ENCODE measurements at regions not wholly inside any gene's neighbourhood (a gene's known extent, or its start where the extent isn't known, plus 50 kb on each side); places are given as distances from the start of the nearest gene placed in this dataset.
"Not testable (repeated sequence)": the region's sequence is repeated elsewhere in the genome, so short reads cannot be mapped to it uniquely, and the experiment has no call there.

DNA sequence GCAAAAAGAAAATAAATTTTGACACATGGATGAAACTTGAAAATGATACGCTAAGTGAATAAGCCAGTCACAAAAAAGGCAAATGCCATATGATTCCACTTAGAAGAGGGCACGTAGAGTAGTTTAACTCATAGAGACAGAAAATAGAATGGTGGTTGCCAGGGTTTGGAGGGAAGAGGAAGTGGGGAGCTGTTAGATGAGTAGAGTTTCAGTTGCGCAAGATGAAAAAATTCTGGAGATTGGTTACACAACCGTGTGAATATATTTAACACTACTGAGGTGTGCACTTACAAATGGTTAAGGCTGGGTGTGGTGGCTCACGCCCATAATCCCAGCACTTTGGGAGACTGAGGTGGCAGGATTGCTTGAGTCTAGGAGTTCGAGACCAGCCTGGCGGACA is 93.4 kb upstream of the TMEM132E start:
- Mint-ChIP-seq H3K27me3 (peaks cover 25% of the 10 kb centered on the region), H3K36me3 (ENCODE audit: low read depth) (no peaks in the 10 kb centered on the region), H3K4me3 (no peak overlapping the region), H3K4me1 (peaks cover 3% of the 10 kb centered on the region), H3K9me3 (no peaks in the 10 kb centered on the region), H3K27ac (no peak overlapping the region)
- ATAC-seq (peak; percentile 55), DNase-seq (no peak)

- H3K4me3 Mint-ChIP-seq: no peak overlapping the region
- peaks cover 3% of the 10 kb centered on the region for H3K4me1 Mint-ChIP-seq
- no peaks in the 10 kb centered on the region for H3K9me3 Mint-ChIP-seq
- ATAC-seq (no peak), DNase-seq (no peak)
- no peaks in the 10 kb centered on the region for H3K36me3 Mint-ChIP-seq (ENCODE audit: low read depth)
- peaks cover 24% of the 10 kb centered on the region for H3K27me3 Mint-ChIP-seq
- H3K27ac Mint-ChIP-seq: no peak overlapping the region
Measured at GRCh38 chr17:34484193-34484733, 95.1 kb upstream of the TMEM132E start.

DNA sequence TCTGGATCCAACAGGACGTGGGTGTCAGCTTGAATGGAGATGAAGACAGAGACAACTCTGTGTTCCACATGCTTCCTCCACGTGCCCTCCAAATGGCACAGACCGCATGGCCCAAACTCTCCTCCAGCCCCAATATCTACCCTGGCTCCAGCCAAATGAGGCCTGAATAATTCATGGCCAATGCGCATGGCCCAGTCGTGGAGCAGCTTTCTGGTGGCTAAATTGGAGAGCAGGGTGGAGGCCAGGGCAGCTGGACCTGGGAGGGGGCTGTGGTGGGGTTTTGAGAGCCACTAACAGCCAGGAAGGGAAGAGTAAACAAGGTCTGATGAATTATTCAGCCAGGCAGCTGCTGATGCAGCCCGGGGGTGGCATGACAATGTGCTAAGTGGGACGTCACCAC is 96.7 kb upstream of the TMEM132E start:
- Mint-ChIP-seq H3K4me1 (peaks cover 3% of the 10 kb centered on the region), H3K4me3 (no peak overlapping the region), H3K27me3 (peaks cover 21% of the 10 kb centered on the region), H3K9me3 (no peaks in the 10 kb centered on the region), H3K27ac (no peak overlapping the region), H3K36me3 (ENCODE audit: low read depth) (no peaks in the 10 kb centered on the region)
- DNase-seq: no peak
- ATAC-seq: no peak

- Mint-ChIP-seq H3K4me1 (peaks cover 3% of the 10 kb centered on the region), H3K27ac (no peak overlapping the region), H3K9me3 (no peaks in the 10 kb centered on the region), H3K27me3 (peaks cover 21% of the 10 kb centered on the region), H3K4me3 (no peak overlapping the region), H3K36me3 (ENCODE audit: low read depth) (no peaks in the 10 kb centered on the region)
- DNase-seq: no peak
- no peak for ATAC-seq
Measured at GRCh38 chr17:34481779-34482178, 97.6 kb upstream of the TMEM132E start.

- no peak overlapping the region for H3K4me3 Mint-ChIP-seq
- no peak overlapping the region for H3K27ac Mint-ChIP-seq
- DNase-seq: no peak
- H3K36me3 Mint-ChIP-seq (ENCODE audit: low read depth): no peaks in the 10 kb centered on the region
- H3K27me3 Mint-ChIP-seq: peaks cover 13% of the 10 kb centered on the region
- H3K9me3 Mint-ChIP-seq: no peaks in the 10 kb centered on the region
- ATAC-seq: no peak
- H3K4me1 Mint-ChIP-seq: no peaks in the 10 kb centered on the region
Measured at GRCh38 chr17:34479371-34479770, 100.0 kb upstream of the TMEM132E start.

DNA sequence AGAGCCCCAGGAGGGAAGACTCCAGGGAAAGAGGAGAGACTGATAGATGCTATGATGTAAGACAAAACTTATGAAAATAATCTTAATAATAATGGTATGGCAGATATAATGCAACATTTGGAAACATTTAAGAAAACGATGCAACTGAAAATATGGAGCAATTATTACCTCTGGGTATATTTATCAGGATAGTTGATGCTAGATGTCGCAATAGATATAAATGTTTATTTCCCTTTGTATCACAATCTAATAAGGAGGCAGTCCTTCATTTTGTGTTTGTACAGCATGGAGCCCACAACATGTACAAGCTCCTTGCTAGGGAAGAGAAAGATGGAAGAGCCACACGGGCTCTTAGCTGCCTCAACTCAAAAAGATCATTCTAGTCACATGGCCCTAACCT is 101.1 kb upstream of the TMEM132E start:
- H3K4me1 Mint-ChIP-seq: no peaks in the 10 kb centered on the region
- ATAC-seq (no peak), DNase-seq (no peak)
- H3K36me3 Mint-ChIP-seq (ENCODE audit: low read depth): no peaks in the 10 kb centered on the region
- no peak overlapping the region for H3K27ac Mint-ChIP-seq
- no peak overlapping the region for H3K4me3 Mint-ChIP-seq
- H3K9me3 Mint-ChIP-seq: no peaks in the 10 kb centered on the region
- peaks cover 13% of the 10 kb centered on the region for H3K27me3 Mint-ChIP-seq

GRCh38 chr17:34475296-34475695 is 104.1 kb upstream of the TMEM132E start:
- Mint-ChIP-seq H3K27ac (no peak overlapping the region), H3K4me1 (no peaks in the 10 kb centered on the region), H3K36me3 (ENCODE audit: low read depth) (no peaks in the 10 kb centered on the region), H3K9me3 (no peaks in the 10 kb centered on the region), H3K4me3 (no peak overlapping the region), H3K27me3 (peaks cover 8% of the 10 kb centered on the region)
- no peak for ATAC-seq
- DNase-seq: no peak

DNA sequence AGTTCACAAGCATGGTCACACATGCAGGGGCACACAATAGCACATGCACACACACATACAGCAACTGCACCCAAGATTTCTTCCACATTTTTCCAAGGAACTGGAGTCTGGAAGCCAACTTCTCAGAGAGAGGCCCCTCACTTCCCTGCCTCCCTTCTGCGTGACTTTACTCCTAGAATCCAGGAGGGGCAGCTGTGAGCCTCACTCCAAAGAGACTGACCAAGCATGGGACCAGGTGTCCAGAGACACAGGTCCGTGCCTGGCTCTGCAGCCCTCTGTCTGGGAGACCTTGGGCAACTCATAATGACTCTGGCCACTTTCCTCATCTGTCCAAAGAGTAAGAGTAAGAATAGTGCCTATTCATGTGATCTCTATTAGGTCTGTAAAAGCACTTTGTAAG is 104.7 kb upstream of the TMEM132E start:
- no peaks in the 10 kb centered on the region for H3K4me1 Mint-ChIP-seq

GRCh38 chr17:34472363-34472762 is 107.0 kb upstream of the TMEM132E start:
- H3K4me3 Mint-ChIP-seq: no peak overlapping the region
- no peaks in the 10 kb centered on the region for H3K4me1 Mint-ChIP-seq
- no peaks in the 10 kb centered on the region for H3K9me3 Mint-ChIP-seq
- peaks cover 6% of the 10 kb centered on the region for H3K27me3 Mint-ChIP-seq
- no peak overlapping the region for H3K27ac Mint-ChIP-seq
- ATAC-seq (no peak), DNase-seq (no peak)
- H3K36me3 Mint-ChIP-seq (ENCODE audit: low read depth): no peaks in the 10 kb centered on the region

More for the DNA sequence above, 104.7 kb upstream of the TMEM132E start:
- ATAC-seq: no peak
- Mint-ChIP-seq H3K4me3 (no peak overlapping the region), H3K36me3 (ENCODE audit: low read depth) (no peaks in the 10 kb centered on the region), H3K27me3 (peaks cover 6% of the 10 kb centered on the region), H3K27ac (no peak overlapping the region), H3K9me3 (no peaks in the 10 kb centered on the region)
- DNase-seq: no peak

- not testable (repeated sequence) for DNase-seq; H3K36me3 Mint-ChIP-seq (ENCODE audit: low read depth); H3K9me3 Mint-ChIP-seq; ATAC-seq; H3K27me3 Mint-ChIP-seq; H3K4me3 Mint-ChIP-seq; H3K27ac Mint-ChIP-seq; H3K4me1 Mint-ChIP-seq
Measured at GRCh38 chr17:34471278-34471677, 108.1 kb upstream of the TMEM132E start.

- Mint-ChIP-seq H3K4me3 (no peak overlapping the region), H3K27me3 (peaks cover 12% of the 10 kb centered on the region), H3K4me1 (no peaks in the 10 kb centered on the region), H3K36me3 (ENCODE audit: low read depth) (no peaks in the 10 kb centered on the region), H3K27ac (no peak overlapping the region), H3K9me3 (no peaks in the 10 kb centered on the region)
- no peak for DNase-seq
- ATAC-seq: no peak
Measured at GRCh38 chr17:34465789-34466188, 102.8 kb upstream of the CCL1 start.

DNA sequence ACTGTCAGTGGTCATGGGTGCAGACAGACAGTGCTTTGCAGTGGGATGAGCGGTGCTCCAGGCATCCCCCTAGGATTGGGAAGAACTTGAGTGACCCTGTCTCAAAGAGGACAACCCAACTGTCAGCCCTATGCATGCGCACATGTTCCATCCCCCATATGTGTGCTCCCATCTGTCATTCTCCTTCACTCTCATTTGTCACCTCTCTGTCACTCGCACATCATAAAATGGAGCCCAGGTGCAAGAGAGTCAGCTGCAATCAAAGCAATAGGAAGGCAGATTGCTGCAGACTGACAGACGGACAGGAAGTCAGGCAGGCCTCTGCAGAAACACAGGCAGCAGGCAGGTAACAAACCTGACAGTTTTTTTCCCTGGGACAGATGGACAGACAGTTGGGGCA is 101.8 kb upstream of the CCL1 start:
- ATAC-seq: no peak
- Mint-ChIP-seq H3K4me1 (no peaks in the 10 kb centered on the region), H3K4me3 (no peak overlapping the region), H3K36me3 (ENCODE audit: low read depth) (no peaks in the 10 kb centered on the region), H3K27me3 (peaks cover 14% of the 10 kb centered on the region), H3K27ac (no peak overlapping the region), H3K9me3 (no peaks in the 10 kb centered on the region)
- no peak for DNase-seq

DNA sequence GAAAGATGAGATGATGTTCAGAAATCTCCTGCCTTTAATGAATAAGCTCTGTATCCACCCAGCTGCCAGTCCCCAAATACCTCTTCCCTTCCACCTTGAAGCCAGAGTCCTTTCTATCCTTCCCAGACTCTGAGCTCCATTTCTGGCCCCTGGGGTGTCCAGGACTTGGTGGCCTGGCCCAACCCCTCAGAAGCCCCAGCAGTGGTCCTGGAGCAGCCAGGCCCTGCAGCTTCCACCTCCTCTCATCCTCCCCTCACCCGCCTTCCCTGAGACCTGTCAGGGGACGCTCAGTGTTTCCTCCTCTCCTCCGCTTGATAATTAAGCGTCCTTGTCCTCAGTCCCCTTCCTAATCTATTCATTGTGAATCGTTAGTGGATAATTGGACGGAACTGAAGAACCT is 95.2 kb upstream of the CCL1 start:
- ATAC-seq: no peak
- Mint-ChIP-seq H3K27ac (no peak overlapping the region), H3K9me3 (no peaks in the 10 kb centered on the region), H3K36me3 (ENCODE audit: low read depth) (no peaks in the 10 kb centered on the region), H3K27me3 (peaks cover 35% of the 10 kb centered on the region), H3K4me3 (no peak overlapping the region), H3K4me1 (no peaks in the 10 kb centered on the region)
- DNase-seq: no peak

- Mint-ChIP-seq H3K9me3 (no peaks in the 10 kb centered on the region), H3K36me3 (ENCODE audit: low read depth) (no peaks in the 10 kb centered on the region)
Measured at GRCh38 chr17:34456121-34456520, 93.1 kb upstream of the CCL1 start.

DNA sequence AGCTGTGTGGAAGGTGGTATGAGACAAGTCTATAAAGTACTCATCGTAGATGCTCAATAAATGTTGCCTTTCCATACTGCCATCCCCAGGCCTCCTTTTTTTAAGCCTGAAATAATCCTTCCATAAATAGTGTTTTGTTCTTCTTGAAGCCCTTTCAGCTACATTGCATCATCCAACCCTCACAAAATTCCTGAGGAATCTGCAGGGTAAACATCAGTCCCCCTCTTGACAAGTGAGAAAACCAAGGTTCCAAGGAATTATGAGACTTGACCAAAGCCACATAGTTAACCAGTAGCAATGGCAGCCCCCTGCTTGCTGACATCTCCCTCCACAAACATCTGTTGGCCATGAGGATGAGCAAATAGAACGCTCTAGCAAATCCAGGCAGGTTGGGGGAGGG is 89.7 kb upstream of the CCL1 start:
- H3K4me1 Mint-ChIP-seq: no peaks in the 10 kb centered on the region
- DNase-seq (no peak), ATAC-seq (no peak)
- H3K9me3 Mint-ChIP-seq: no peaks in the 10 kb centered on the region
- no peak overlapping the region for H3K27ac Mint-ChIP-seq
- H3K36me3 Mint-ChIP-seq (ENCODE audit: low read depth): no peaks in the 10 kb centered on the region
- H3K4me3 Mint-ChIP-seq: no peak overlapping the region
- H3K27me3 Mint-ChIP-seq: peaks cover 33% of the 10 kb centered on the region

More at GRCh38 chr17:34456121-34456520, 93.1 kb upstream of the CCL1 start:
- Mint-ChIP-seq H3K27me3 (peaks cover 41% of the 10 kb centered on the region), H3K4me1 (no peaks in the 10 kb centered on the region), H3K4me3 (no peak overlapping the region), H3K27ac (no peak overlapping the region)
- no peak for ATAC-seq
- DNase-seq: no peak

- Mint-ChIP-seq H3K36me3 (ENCODE audit: low read depth) (no peaks in the 10 kb centered on the region), H3K27me3 (peaks cover 21% of the 10 kb centered on the region), H3K27ac (no peak overlapping the region), H3K4me1 (no peaks in the 10 kb centered on the region), H3K4me3 (no peak overlapping the region), H3K9me3 (no peaks in the 10 kb centered on the region)
- ATAC-seq: no peak
- no peak for DNase-seq
Measured at GRCh38 chr17:34451313-34451712, 88.3 kb upstream of the CCL1 start.

Data from activated naive CD8-positive, alpha-beta T cell treated with anti-CD3 and anti-CD28 coated beads, Interleukin-2, amount 50 U/mL, for 24 hours (primary cell).